ENCODE measurements at regions not wholly inside any gene's neighbourhood (a gene's known extent, or its start where the extent isn't known, plus 50 kb on each side); places are given as distances from the start of the nearest gene placed in this dataset.

GRCh38 chr6:122558080-122558479, 52.1 kb upstream of the PKIB start:
- no peak for TF ChIP-seq CTCF (conservative IDR thresholded peaks at IDR 0.05)
- no peak overlapping the region for H3K4me3 Mint-ChIP-seq
- no peak overlapping the region for H3K27ac ChIP-seq (ENCODE audit: low read depth, low read length)
- H3K9me3 ChIP-seq (ENCODE audit: control insufficient read depth, low read length): peaks cover 17% of the 10 kb centered on the region
- H3K36me3 ChIP-seq (ENCODE audit: control insufficient read depth, insufficient read depth, low read length): no peaks in the 10 kb centered on the region
- no peaks in the 10 kb centered on the region for H3K27me3 Mint-ChIP-seq (ENCODE audit: insufficient read depth)
- H3K4me1 ChIP-seq (ENCODE audit: control insufficient read depth, insufficient read depth, low read length): no peaks in the 10 kb centered on the region
- no peak overlapping the region for H3K4me3 ChIP-seq (ENCODE audit: low read length)
- H3K27ac Mint-ChIP-seq: no peak overlapping the region
- DNase-seq: no peak
- H3K27me3 ChIP-seq (ENCODE audit: control insufficient read depth, insufficient read depth, low read length, poor library complexity, severe bottlenecking): no peaks in the 10 kb centered on the region
- H3K9ac ChIP-seq (ENCODE audit: extremely low read depth, low read length, poor library complexity, severe bottlenecking): no peak overlapping the region
- H3K4me1 Mint-ChIP-seq: peaks cover 3% of the 10 kb centered on the region
- peaks cover 58% of the 10 kb centered on the region for H3K36me3 Mint-ChIP-seq (ENCODE audit: low read depth)
- peaks cover 45% of the 10 kb centered on the region for H3K9me3 Mint-ChIP-seq
